PC-3 (cell line): ENCODE measurements at regions not wholly inside any gene's neighbourhood (a gene's known extent, or its start where the extent isn't known, plus 50 kb on each side); places are given as distances from the start of the nearest gene placed in this dataset.
A peak's percentile ranks its signal among the peaks of the same experiment; 100 is the strongest.

Source experiments
- ATAC-seq: fragments of 200-7000 bp; cut with Tn5 transposase; 2 replicates; pipeline ENCODE4 v1.9.1; 2020; ENCODE audit warnings: mild to moderate bottlenecking, moderate library complexity
- BruUV-seq: library from RNA; stranded (reverse); fragments of 400-500 nt; replicated peaks from 2 replicates; lab custom pipeline; 2021; lab: Mats Ljungman, UMichigan
- CTCF ChIA-PET: fragments of 300-600 bp; sonication (Branson Sonifier 250); formaldehyde crosslinking; loops from one replicate; lab custom pipeline; 2022; ENCODE audit warnings: antibody characterized with exemption; lab: Charles Lee
- POLR2A ChIA-PET: fragments of 300-600 bp; sonication (Branson Sonifier 250); formaldehyde crosslinking; loops from one replicate; lab custom pipeline; 2022; ENCODE audit warnings: antibody characterized with exemption; ENCODE audit not compliant: unreplicated experiment; lab: Charles Lee
- DNase-seq: peaks from one replicate; pipeline ENCODE4 v3.0.0-alpha.2; 2015
- H2AFZ ChIP-seq: fragments of 300-600 bp; sonication (generic); 2 replicates; pipeline ENCODE4 v1.6.0; 2016; ENCODE audit warnings: antibody characterized with exemption, low read length
- H3F3A ChIP-seq: fragments of 300-600 bp; sonication (generic); one replicate; pipeline ENCODE4 v1.6.0; 2017; ENCODE audit warnings: antibody characterized with exemption, low read length, control low read depth, mild to moderate bottlenecking; ENCODE audit not compliant: unreplicated experiment
- H3K27ac ChIP-seq: fragments of 300-600 bp; sonication (generic); 2 replicates; pipeline ENCODE4 v1.5.1; 2016; ENCODE audit warnings: mild to moderate bottlenecking, low read length
- H3K27me3 ChIP-seq: fragments of 300-600 bp; sonication (generic); 2 replicates; pipeline ENCODE4 v1.6.1; 2016; ENCODE audit warnings: low read length, mixed read lengths
- H3K36me3 ChIP-seq: fragments of 300-600 bp; sonication (generic); 2 replicates; pipeline ENCODE4 v1.6.1; 2016; ENCODE audit warnings: low read depth, mixed run types, low read length, mixed read lengths
- H3K4me1 ChIP-seq: fragments of 300-600 bp; sonication (generic); 2 replicates; pipeline ENCODE4 v1.5.1; 2016; ENCODE audit warnings: low read length; ENCODE audit not compliant: insufficient read depth
- H3K4me2 ChIP-seq: fragments of 300-600 bp; sonication (generic); 2 replicates; pipeline ENCODE4 v1.6.0; 2016; ENCODE audit warnings: low read length
- H3K4me3 ChIP-seq: fragments of 300-600 bp; sonication (generic); 2 replicates; pipeline ENCODE4 v1.5.1; 2016; ENCODE audit warnings: mild to moderate bottlenecking, low read length, mixed read lengths
- H3K79me2 ChIP-seq: fragments of 300-600 bp; sonication (generic); 2 replicates; pipeline ENCODE4 v1.6.1; 2017; ENCODE audit warnings: low read length, mixed read lengths
- H3K9ac ChIP-seq: fragments of 300-600 bp; sonication (generic); 2 replicates; pipeline ENCODE4 v1.6.0; 2016; ENCODE audit warnings: mild to moderate bottlenecking, low read length
- H3K9me2 ChIP-seq: fragments of 300-600 bp; sonication (generic); replicated peaks from 2 replicates; pipeline ENCODE4 v1.6.1; 2016; ENCODE audit warnings: mixed run types, low read length, mixed read lengths
- H3K9me3 ChIP-seq: fragments of 300-600 bp; sonication (generic); 2 replicates; pipeline ENCODE4 v1.6.1; 2016; ENCODE audit warnings: low read length, mixed read lengths
- H4K20me1 ChIP-seq: fragments of 300-600 bp; sonication (generic); 2 replicates; pipeline ENCODE4 v1.6.1; 2016; ENCODE audit warnings: low read length, mixed read lengths
- EZH2 ChIP-seq: fragments of 300-600 bp; sonication (generic); IDR thresholded peaks from one replicate; pipeline ENCODE4 v1.6.1; 2017; ENCODE audit warnings: antibody characterized with exemption, mild to moderate bottlenecking, low read length; ENCODE audit not compliant: unreplicated experiment
- EZH2phosphoT487 ChIP-seq: fragments of 300-600 bp; sonication (generic); IDR thresholded peaks from 2 replicates; pipeline ENCODE4 v1.6.1; 2018; ENCODE audit warnings: mild to moderate bottlenecking, antibody characterized with exemption, low read length, borderline replicate concordance
- intact Hi-C: fragments of 100-400 bp; cut with micrococcal nuclease; formaldehyde crosslinking; loops from 2 replicates; pipeline ENCODE4 v1.9.0; 2023
- TF ChIP-seq, protein P1 (sequence below): fragments of 300-600 bp; sonication (generic); conservative IDR thresholded peaks from 2 replicates; pipeline ENCODE4 v1.5.1; 2017; ENCODE audit warnings: antibody characterized with exemption, low read depth, mild to moderate bottlenecking, low read length

DNA sequence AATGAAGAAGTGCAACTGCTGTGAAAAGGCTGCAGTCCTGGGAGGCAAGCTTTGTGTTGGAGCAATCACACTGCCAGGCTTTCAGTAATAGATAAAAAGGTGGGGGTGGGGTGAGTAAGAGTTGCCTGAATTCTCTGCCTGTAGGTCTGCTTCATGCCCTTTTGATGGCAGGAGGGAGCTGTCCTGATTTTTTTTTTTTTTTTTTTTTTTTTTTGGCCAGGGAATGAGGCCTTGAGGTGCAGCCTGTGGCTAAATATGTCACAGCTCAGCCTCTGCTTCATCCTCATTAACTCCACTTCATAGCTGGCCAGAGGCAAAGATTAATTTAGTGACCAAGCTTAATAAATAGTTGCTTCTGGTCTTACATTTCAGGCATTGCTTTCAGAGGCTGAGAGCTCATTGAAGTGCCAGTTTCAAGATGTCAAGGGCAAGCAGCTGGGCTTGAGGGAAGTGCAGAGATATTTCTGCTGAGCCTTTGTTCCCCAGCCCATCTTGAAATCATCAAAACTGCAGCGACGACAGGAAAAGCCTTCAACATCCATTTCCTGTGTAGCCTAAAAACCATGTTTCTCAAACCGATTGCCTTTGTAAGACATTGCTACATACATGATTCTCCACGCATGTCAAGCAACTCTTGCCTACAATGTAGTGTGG is 134.7 kb downstream of the MACIR start:
- H3F3A ChIP-seq: no peaks in the 10 kb centered on the region
- H3K4me2 ChIP-seq: no peak overlapping the region
- ChIA-PET POLR2A (interaction anchor here (0.6 kb wide), 1 partner anchor 73 kb away, joined by 3 read pairs; no protein-coding TSS in a partner anchor), CTCF (interaction anchor here (1.3 kb wide), 1 partner anchor 82 kb away, joined by 16 read pairs; no protein-coding TSS in a partner anchor)
- H3K9me3 ChIP-seq: no peaks in the 10 kb centered on the region
- no peaks in the 10 kb centered on the region for H3K9me2 ChIP-seq
- H3K4me3 ChIP-seq: no peak overlapping the region
- no peaks in the 10 kb centered on the region for H3K79me2 ChIP-seq
- no peak overlapping the region for H2AFZ ChIP-seq
- peaks cover 9% of the 10 kb centered on the region for H3K4me1 ChIP-seq
- BruUV-seq: no TSS peak
- H3K27ac ChIP-seq: no peak overlapping the region
- H3K27me3 ChIP-seq: no peaks in the 10 kb centered on the region
- TF ChIP-seq EZH2: no peak
- TF ChIP-seq, protein P1, sequence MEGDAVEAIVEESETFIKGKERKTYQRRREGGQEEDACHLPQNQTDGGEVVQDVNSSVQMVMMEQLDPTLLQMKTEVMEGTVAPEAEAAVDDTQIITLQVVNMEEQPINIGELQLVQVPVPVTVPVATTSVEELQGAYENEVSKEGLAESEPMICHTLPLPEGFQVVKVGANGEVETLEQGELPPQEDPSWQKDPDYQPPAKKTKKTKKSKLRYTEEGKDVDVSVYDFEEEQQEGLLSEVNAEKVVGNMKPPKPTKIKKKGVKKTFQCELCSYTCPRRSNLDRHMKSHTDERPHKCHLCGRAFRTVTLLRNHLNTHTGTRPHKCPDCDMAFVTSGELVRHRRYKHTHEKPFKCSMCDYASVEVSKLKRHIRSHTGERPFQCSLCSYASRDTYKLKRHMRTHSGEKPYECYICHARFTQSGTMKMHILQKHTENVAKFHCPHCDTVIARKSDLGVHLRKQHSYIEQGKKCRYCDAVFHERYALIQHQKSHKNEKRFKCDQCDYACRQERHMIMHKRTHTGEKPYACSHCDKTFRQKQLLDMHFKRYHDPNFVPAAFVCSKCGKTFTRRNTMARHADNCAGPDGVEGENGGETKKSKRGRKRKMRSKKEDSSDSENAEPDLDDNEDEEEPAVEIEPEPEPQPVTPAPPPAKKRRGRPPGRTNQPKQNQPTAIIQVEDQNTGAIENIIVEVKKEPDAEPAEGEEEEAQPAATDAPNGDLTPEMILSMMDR: peak; percentile 40
- peak; percentile 19; the same call in 1 of the 2 replicates for ATAC-seq
- H3K9ac ChIP-seq: no peak overlapping the region
- H4K20me1 ChIP-seq: no peaks in the 10 kb centered on the region
- H3K36me3 ChIP-seq: no peaks in the 10 kb centered on the region
- peak; percentile 31 for DNase-seq
- intact Hi-C loops: loop anchor here (1.0 kb wide), 1 partner anchor 81 kb away; no protein-coding TSS in a partner anchor

DNA sequence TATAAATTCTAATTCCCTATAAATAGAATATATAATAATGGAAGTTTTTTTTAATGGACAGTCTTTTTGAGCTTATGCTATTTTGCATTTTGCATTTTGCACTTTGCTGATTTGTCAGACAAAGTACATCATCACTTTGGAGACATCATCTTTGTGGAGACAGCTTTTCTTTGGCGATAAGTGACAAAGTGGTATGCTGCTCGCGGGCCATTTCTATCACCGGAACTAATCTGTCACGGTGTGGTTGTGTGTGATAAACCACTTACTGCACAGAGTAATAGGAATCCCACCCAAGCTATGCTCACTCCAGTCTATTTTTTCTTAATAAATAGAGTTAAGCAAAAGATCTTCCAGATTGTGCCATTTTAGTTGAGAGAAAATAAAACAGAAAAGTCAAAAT is 133.1 kb downstream of the MACIR start:
- H2AFZ ChIP-seq: no peak overlapping the region
- no peak overlapping the region for H3K9ac ChIP-seq
- H3K4me2 ChIP-seq: no peak overlapping the region
- no peaks in the 10 kb centered on the region for H3F3A ChIP-seq
- no peaks in the 10 kb centered on the region for H3K9me2 ChIP-seq
- H3K4me1 ChIP-seq: no peaks in the 10 kb centered on the region
- ChIA-PET CTCF (no interaction called here), POLR2A (no interaction called here)
- no TSS peak for BruUV-seq
- no peaks in the 10 kb centered on the region for H3K79me2 ChIP-seq
- intact Hi-C loops: no loop called here
- no peak for TF ChIP-seq EZH2
- TF ChIP-seq EZH2phosphoT487: no peak
- TF ChIP-seq, protein P1: no peak
- H4K20me1 ChIP-seq: no peaks in the 10 kb centered on the region
- H3K27me3 ChIP-seq: no peaks in the 10 kb centered on the region
- H3K36me3 ChIP-seq: no peaks in the 10 kb centered on the region
- H3K27ac ChIP-seq: no peak overlapping the region
- ATAC-seq (no peak), DNase-seq (no peak)
- no peaks in the 10 kb centered on the region for H3K9me3 ChIP-seq
- no peak overlapping the region for H3K4me3 ChIP-seq

DNA sequence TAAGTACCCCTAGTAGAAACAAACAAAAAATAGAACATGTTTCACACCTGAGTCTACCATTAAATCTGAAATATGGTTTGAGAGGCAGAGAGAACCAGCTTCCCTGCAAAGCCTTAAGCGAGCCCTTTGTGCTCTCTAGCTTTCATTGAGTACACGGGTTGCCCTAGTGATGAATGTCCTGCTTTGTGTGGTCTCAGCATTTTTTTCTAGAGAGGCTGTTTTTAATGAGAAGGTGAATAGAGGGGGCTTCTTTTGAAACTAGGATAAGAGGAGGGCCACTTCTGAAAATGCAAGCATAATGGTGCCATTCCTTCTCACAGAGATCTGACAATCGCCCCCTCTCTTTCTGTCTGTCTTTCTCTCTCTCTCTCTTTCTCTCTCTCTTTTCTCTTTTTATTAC is 131.3 kb downstream of the MACIR start:
- CTCF ChIA-PET: interaction anchor here (0.5 kb wide), 1 partner anchor 131 kb away, joined by 4 read pairs; the partner anchor contains the start of gene MACIR
- POLR2A ChIA-PET: no interaction called here

More for the DNA sequence above, 131.3 kb downstream of the MACIR start:
- no peaks in the 10 kb centered on the region for H3K4me1 ChIP-seq
- no peak overlapping the region for H2AFZ ChIP-seq
- no peaks in the 10 kb centered on the region for H4K20me1 ChIP-seq
- no peak for DNase-seq
- H3K79me2 ChIP-seq: no peaks in the 10 kb centered on the region
- no peak for ATAC-seq
- no peaks in the 10 kb centered on the region for H3K9me2 ChIP-seq
- no peak overlapping the region for H3K4me2 ChIP-seq
- intact Hi-C loops: no loop called here
- no peaks in the 10 kb centered on the region for H3K36me3 ChIP-seq
- no TSS peak for BruUV-seq
- no peaks in the 10 kb centered on the region for H3K27me3 ChIP-seq
- H3K27ac ChIP-seq: no peak overlapping the region
- no peak overlapping the region for H3K9ac ChIP-seq
- no peaks in the 10 kb centered on the region for H3F3A ChIP-seq
- no peak overlapping the region for H3K4me3 ChIP-seq
- no peaks in the 10 kb centered on the region for H3K9me3 ChIP-seq
- TF ChIP-seq, protein P1: no peak
- no peak for TF ChIP-seq EZH2
- no peak for TF ChIP-seq EZH2phosphoT487
